Keratinocyte (primary cell): ENCODE measurements at regions not wholly inside any gene's neighbourhood (a gene's known extent, or its start where the extent isn't known, plus 50 kb on each side); places are given as distances from the start of the nearest gene placed in this dataset.
A peak's percentile ranks its signal among the peaks of the same experiment; 100 is the strongest.

Experiments
- DNase-seq: peaks from one replicate; pipeline ENCODE4 v3.0.0-alpha.2; 2011; ENCODE audit warnings: low read depth, missing footprints, low spot score
- FAIRE-seq: peaks from 2 replicates; lab custom pipeline; 2011; peaks lifted over from hg19 to GRCh38; lab: Jason Lieb, UNC
- H2AFZ ChIP-seq: 2 replicates; pipeline ENCODE4 v1.6.0; 2012; ENCODE audit warnings: low read length, control low read depth, inconsistent platforms; ENCODE audit not compliant: control insufficient read depth
- H3K27ac ChIP-seq: 2 replicates; pipeline ENCODE4 v1.5.1; 2011; ENCODE audit warnings: low read length; ENCODE audit not compliant: control insufficient read depth, insufficient read depth
- H3K27me3 ChIP-seq: 3 replicates; pipeline ENCODE4 v1.6.0; 2011; ENCODE audit warnings: low read length; ENCODE audit not compliant: control insufficient read depth, insufficient read depth; ENCODE audit errors: extremely low read depth
- H3K36me3 ChIP-seq, 2 experiments: 2 replicates in 1 of 2; 3 replicates in 1 of 2; pipeline ENCODE4 v1.5.1; 2011; ENCODE audit warnings: low read length in 2 of 2, mild to moderate bottlenecking in 1 of 2; ENCODE audit not compliant: control insufficient read depth in 2 of 2, insufficient read depth in 2 of 2; ENCODE audit errors: extremely low read depth in 1 of 2
- H3K4me1 ChIP-seq: 3 replicates; pipeline ENCODE4 v1.5.1; 2011; ENCODE audit warnings: low read length; ENCODE audit not compliant: control insufficient read depth, insufficient read depth; ENCODE audit errors: extremely low read depth
- H3K4me2 ChIP-seq: 3 replicates; pipeline ENCODE4 v1.6.0; 2011; ENCODE audit warnings: low read depth, low read length; ENCODE audit not compliant: control insufficient read depth, insufficient read depth; ENCODE audit errors: extremely low read depth
- H3K4me3 ChIP-seq, 3 experiments: fragments of 200-600 bp in 1 of 3; sonication (generic) in 1 of 3; 2 replicates in 2 of 3; 3 replicates in 1 of 3; pipeline ENCODE4 v1.5.1; 2011 to 2016; ENCODE audit warnings: low read length in 3 of 3, mild to moderate bottlenecking in 3 of 3, control low read depth in 2 of 3, inconsistent platforms in 1 of 3, low read depth in 1 of 3, mixed read lengths in 1 of 3, mixed run types in 1 of 3, moderate library complexity in 1 of 3; ENCODE audit not compliant: control insufficient read depth in 2 of 3, insufficient read depth in 2 of 3; ENCODE audit errors: extremely low read depth in 1 of 3
- H3K79me2 ChIP-seq: 2 replicates; pipeline ENCODE4 v1.6.0; 2012; ENCODE audit warnings: low read length; ENCODE audit not compliant: control insufficient read depth, insufficient read depth
- H3K9ac ChIP-seq: 3 replicates; pipeline ENCODE4 v1.6.0; 2011; ENCODE audit warnings: low read length; ENCODE audit not compliant: control insufficient read depth, insufficient read depth; ENCODE audit errors: extremely low read depth
- H3K9me1 ChIP-seq: 3 replicates; pipeline ENCODE4 v1.6.0; 2011; ENCODE audit warnings: low read length; ENCODE audit not compliant: control insufficient read depth, insufficient read depth; ENCODE audit errors: extremely low read depth
- H3K9me3 ChIP-seq: 2 replicates; pipeline ENCODE4 v1.5.1; 2012; ENCODE audit warnings: low read depth, low read length; ENCODE audit not compliant: control insufficient read depth
- H4K20me1 ChIP-seq: 3 replicates; pipeline ENCODE4 v1.6.0; 2011; ENCODE audit warnings: low read length; ENCODE audit not compliant: control insufficient read depth, insufficient read depth; ENCODE audit errors: extremely low read depth
- CTCF ChIP-seq, 3 experiments: IDR thresholded peaks in 1 of 3; conservative IDR thresholded peaks in 1 of 3; optimal IDR thresholded peaks in 1 of 3; 2 replicates in 2 of 3; 3 replicates in 1 of 3; pipeline versions ENCODE3 to v1.5.1; 2011; ENCODE audit warnings: low read length in 3 of 3, mild to moderate bottlenecking in 3 of 3, moderate library complexity in 2 of 3, control low read depth in 1 of 3, inconsistent platforms in 1 of 3; ENCODE audit not compliant: insufficient read depth in 2 of 3; ENCODE audit errors: extremely low read depth in 1 of 3
- EZH2 ChIP-seq: IDR thresholded peaks from one replicate; pipeline ENCODE4 v1.6.1; 2012; ENCODE audit warnings: inconsistent platforms, mild to moderate bottlenecking, low read length, moderate library complexity
- dilution Hi-C: fragments of 300-500 bp; cut with MboI; formaldehyde crosslinking; loops from one replicate; pipeline ENCODE4 v1.7.0; 2020; ENCODE audit warnings: low sequenced_read_pairs; ENCODE audit not compliant: extremely low pct_ligation_motif_present

- Histone ChIP-seq H3K27me3 (no peaks in the 10 kb centered on the region), H3K4me1 (peaks cover 22% of the 10 kb centered on the region), H4K20me1 (no peaks in the 10 kb centered on the region), H3K79me2 (no peaks in the 10 kb centered on the region), H3K9ac (peak overlapping the region; percentile 23), H3K4me3 (peak overlapping the region in 1 of 3 experiments; percentile 16), H3K27ac (peak overlapping the region; percentile 62), H3K9me3 (no peaks in the 10 kb centered on the region), H2AFZ (no peak overlapping the region), H3K36me3 (no peaks in the 10 kb centered on the region), H3K9me1 (no peaks in the 10 kb centered on the region), H3K4me2 (peak overlapping the region; percentile 70)
- no peak for FAIRE-seq
- TF ChIP-seq CTCF (optimal IDR thresholded peaks at IDR 0.05 in 1 of 3, IDR thresholded peaks at IDR 0.05 in 1 of 3, conservative IDR thresholded peaks at IDR 0.05 in 1 of 3; ENCODE audit: extremely low read depth in 1 of 3, insufficient read depth in 2 of 3, low read length in 3 of 3) (no peak), EZH2 (no peak)
- no peak for DNase-seq
- dilution Hi-C loops = no loop called here
Measured at GRCh38 chr6:90368601-90369000, 72.0 kb upstream of the BACH2 start.

- no peak overlapping the region for H3K9ac ChIP-seq
Measured at GRCh38 chr6:90368001-90368400, 71.4 kb upstream of the BACH2 start.

More at GRCh38 chr6:90368001-90368400, 71.4 kb upstream of the BACH2 start:
- H4K20me1 ChIP-seq = no peaks in the 10 kb centered on the region
- no peak overlapping the region for H3K4me2 ChIP-seq
- TF ChIP-seq CTCF (optimal IDR thresholded peaks at IDR 0.05 in 1 of 3, IDR thresholded peaks at IDR 0.05 in 1 of 3, conservative IDR thresholded peaks at IDR 0.05 in 1 of 3; ENCODE audit: extremely low read depth in 1 of 3, insufficient read depth in 2 of 3, low read length in 3 of 3) = no peak
- TF ChIP-seq EZH2 = no peak
- H3K4me1 ChIP-seq = peaks cover 22% of the 10 kb centered on the region
- no peak overlapping the region for H2AFZ ChIP-seq
- FAIRE-seq (no peak), DNase-seq (no peak)
- H3K79me2 ChIP-seq = no peaks in the 10 kb centered on the region
- no peaks in the 10 kb centered on the region for H3K27me3 ChIP-seq
- H3K9me1 ChIP-seq = no peaks in the 10 kb centered on the region
- dilution Hi-C loops = no loop called here
- H3K4me3 ChIP-seq = no peak overlapping the region
- no peak overlapping the region for H3K27ac ChIP-seq
- no peaks in the 10 kb centered on the region for H3K9me3 ChIP-seq
- no peaks in the 10 kb centered on the region for H3K36me3 ChIP-seq
